ENCODE measurements at regions not wholly inside any gene's neighbourhood (a gene's known extent, or its start where the extent isn't known, plus 50 kb on each side); places are given as distances from the start of the nearest gene placed in this dataset.
"Not testable (repeated sequence)": the region's sequence is repeated elsewhere in the genome, so short reads cannot be mapped to it uniquely, and the experiment has no call there.

DNA sequence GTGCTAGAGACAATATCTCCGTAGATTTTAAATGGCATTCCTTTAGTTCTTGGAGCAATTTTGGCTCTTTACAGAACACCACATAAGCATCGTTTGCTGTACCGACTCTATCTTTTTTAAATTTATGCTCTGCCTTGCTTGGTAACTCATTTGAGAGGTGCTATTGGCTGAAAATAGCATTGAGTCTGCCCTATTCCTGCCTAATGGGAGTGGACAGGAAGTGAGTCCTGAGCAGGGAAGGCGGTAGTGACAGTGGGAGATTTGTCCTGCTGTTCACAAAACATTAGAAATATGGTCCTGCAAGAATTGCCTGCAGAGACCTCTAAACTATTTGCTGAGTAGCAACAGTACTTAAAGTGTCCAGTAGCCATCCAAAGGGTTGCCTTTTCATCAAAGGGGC lies 115.2 kb upstream of the IFNE start:
- DNase-seq (ENCODE audit: low read depth), result no peak

DNA sequence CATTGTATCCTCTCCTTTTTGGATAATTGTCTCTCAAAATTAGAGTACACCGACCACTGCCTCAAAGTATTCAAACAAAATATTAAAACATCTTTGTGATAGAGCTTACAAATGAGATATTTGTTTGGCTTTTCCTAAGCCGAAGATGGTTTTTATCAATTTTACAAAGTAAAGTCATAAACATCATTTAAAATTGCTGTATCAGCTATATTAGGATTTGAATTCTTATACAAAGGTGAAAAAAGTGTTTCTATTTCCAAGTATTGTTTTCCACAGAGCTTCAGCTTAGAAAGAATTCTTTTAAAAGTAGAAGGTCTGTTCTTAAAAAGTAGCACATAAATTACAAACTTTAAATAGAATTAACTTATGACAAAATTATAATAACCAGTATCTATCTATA lies 116.6 kb upstream of the IFNE start:
- no peak for DNase-seq (ENCODE audit: low read depth)

DNA sequence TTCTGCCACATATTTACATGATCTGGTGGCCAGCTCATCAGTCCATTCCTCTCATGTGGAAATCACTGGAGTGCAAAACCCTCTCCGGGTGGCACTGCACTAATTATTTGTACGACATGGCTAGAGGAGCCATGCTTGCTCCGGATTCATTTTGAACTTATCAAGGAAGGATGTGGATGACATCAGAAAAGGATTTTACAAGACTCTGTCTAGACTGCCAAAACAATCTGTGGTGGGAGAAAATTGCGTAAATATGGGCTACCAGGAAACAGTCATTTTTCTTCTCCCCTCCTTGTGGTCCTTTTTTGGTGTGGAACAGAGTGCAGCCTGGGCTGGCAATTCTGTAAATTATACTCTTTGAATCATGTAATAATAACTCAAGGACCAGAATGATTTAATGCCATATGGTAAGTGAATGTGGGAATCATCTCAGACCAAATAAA lies 123.4 kb upstream of the IFNE start:
- peak; percentile 52 for DNase-seq (ENCODE audit: low read depth)

DNA sequence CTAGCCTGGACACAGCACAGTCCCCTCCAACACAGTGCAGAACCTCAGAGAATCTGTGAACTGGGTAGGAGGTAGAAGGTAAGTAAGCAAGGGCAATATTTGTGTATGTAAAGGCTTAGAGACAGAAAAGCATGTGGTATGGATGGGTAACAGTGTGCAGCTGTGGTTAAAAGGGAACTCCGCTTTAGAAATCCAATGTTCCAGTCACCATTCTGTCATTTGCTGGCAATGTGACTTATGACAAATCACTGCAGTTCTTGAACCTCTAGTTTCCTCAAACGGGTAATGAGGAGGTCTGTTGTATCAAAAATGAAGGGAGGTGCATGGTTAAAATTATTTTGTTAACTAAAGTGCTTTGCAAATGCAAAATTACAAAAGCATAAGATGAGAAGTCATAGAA lies 125.5 kb upstream of the IFNE start:
- DNase-seq (ENCODE audit: low read depth), result no peak

DNA sequence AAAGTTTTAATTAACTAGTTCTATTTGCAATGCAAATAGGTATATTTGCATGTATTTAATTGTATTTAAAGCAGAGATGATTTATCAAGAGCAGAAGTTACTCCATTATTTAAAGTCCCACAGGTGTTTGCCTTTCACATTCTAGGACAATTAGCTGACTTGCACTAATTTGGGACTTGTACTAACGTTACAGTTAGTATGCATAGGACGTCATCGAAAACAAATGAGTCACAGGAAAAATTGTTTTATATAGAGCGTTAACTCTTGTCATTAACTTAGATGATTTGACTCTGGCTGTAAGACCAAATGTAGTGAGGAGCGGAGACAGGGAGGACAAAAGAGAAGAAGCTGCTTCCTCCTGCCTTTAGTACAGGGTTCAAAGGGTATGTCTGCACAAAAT lies 126.1 kb upstream of the IFNE start:
- no peak for DNase-seq (ENCODE audit: low read depth)

DNA sequence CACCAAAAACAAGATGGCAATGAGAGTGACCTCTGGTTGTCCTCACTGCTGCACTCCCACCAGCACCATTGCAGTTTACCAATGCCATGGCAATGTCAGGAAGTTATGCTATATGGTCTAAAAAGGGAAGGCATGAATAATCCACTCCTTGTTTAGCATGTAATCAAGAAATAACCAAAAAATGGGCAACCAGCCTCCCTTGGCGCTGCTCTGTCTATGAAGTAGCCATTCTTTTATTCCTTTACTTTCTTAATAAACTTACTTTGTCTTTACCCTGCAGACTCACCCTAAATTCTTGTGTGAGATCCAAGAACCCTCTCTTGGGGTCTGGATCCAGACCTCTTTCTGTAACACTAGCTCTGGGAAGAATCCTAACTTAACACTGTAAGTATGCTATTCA lies 127.4 kb upstream of the IFNE start:
- no peak for DNase-seq (ENCODE audit: low read depth)

DNA sequence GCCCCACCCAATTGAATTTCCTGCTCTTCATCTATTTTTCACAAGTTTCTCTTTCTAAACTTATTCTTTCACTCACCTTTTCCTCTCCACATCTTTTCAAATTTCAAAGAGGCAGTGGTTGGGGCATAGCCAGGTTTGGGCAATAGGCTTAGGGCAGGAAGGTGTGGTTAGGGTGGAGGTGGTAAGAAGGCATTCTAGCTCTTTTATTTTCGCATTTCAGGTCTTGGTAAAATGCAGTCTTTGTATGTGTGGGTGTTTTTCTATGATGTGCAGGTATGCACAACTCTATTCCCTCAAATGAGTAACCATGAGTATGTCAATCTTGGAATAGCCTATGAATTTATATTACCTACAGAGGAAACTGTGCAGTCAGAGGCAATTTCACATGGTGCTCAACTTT lies 129.8 kb upstream of the IFNE start:
- no peak for DNase-seq (ENCODE audit: low read depth)

DNA sequence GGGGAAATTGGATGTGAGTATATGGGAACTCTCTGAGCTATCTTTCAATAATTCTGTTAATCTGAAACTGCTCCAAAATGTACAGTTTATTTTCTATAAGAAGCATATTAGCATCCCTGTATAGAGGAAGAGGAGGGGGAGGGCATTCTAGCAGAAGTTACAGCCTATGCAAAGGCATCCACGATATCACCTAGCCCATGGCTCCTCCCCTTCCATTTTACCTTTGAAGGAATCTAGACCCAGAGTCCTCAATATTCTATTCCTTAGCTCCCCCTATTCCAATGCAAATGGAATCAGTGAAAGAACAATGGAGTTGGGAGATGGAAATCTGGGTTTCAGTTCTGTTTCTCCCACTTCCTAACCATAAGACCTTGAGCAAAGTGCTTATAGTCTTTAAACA lies 132.9 kb upstream of the IFNE start:
- DNase-seq (ENCODE audit: low read depth), result no peak

DNA sequence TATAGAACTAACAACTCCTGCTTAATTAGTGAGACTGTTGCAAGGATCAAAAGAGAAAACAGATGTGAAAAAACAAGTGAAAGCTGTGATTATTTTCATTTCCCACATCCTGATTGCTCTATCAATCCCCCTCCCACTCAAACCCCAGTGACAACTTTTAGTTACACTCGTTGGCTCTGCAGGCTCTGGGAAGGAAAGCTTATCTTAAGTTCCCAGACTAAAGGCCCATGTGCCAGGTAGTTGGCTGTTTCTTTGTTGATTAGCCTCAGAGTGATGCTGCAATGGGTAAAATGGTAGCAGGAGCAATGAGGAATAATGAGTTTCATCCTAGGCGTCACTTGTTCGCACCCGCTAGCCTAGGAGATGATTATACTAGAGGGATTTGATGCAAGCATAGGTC lies 133.3 kb upstream of the IFNE start:
- DNase-seq (ENCODE audit: low read depth), result no peak

DNA sequence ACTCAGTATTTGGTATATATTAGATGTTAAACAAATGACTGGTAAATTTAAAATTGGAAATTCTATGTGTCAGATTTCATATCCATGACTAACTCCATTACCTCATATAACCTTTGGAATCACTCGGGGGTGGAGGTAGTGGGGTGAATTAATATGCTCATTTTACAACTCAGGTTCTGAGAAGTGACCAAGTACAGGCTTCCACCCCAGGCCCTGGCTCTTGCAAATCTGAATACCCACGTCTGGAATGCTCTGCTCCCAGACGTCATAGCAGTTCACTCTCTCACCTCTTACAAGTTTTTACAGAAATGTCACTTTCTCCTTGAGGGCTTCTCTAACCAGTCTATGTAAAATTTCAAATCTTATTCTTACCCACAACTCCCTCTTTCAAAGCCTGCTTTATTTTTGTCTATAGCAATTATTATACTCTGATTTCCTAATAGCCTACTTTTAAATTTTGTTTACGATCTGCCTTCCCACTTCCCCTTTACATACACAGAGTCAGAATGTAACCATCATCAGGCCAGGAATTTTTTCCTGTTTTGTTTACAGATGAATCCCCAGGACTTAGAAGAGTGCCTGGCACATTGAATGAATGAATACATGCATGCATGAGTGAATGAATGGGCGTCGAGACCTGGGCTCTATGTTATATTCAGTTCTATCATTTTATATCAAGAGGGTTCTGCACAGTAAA lies 134.1 kb upstream of the IFNE start:
- DNase-seq (ENCODE audit: low read depth), result peak; percentile 47

DNA sequence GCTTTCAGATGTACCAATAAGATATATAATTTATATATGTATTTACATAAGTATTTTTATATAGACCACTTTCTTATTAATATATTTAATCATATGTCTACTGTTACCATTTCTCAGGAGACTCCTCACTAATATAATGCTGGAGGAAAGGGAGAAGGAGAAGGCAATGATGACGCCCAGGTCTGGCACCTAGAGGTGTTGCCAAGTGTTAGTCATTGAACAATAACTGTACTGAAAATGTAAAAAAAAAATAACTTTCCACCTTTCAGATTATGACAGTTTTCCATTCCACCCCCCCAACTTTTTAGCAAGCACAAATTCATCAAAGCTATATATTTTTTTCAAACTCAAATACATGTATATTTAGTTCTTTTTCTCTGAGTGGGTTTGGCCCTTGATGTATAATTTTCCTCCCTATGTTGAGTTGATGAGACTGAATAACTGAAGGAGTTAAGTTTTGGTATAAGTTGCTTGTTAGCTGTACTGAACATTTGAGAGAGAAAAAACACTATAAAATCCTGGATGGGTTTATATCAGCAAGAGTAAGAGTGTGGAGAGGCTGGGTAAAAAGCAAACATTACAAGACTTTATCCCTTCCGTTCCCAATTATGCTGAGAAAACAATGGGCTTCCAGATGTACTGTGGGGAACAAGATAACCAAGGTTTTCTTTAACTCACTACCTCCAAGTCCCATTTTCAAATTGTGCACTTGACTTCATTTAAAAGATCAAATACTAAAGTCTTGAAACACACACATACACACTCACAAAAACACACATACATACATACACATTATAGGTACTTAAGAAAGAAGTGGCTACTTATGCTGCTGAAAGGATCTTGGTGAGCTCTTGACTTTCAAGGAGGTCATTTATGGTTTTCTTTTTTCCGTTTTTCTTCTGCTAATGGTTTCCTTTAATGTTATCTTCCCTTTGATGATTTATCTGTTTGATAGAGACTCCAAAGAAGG lies 142.8 kb upstream of the IFNE start:
- DNase-seq (ENCODE audit: low read depth), result no peak

DNA sequence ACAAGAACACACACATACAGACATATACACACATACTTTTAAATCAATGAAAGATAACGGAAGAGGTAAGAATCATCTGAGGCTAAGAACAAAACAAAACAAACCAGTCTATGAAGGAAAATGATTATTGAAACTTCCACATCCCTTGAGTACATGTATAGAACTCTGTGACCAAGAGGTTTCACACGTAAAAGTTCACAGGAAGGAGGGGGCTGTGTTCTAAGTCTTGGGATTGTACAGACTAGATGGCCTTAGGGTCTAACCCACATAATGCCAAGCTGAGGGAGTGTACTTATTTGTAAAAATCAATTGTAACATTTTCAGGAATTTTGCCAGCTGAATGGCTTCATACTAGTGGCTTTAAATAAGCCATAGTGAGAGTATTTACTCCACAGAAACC lies 144.4 kb upstream of the IFNE start:
- DNase-seq (ENCODE audit: low read depth), result no peak

DNA sequence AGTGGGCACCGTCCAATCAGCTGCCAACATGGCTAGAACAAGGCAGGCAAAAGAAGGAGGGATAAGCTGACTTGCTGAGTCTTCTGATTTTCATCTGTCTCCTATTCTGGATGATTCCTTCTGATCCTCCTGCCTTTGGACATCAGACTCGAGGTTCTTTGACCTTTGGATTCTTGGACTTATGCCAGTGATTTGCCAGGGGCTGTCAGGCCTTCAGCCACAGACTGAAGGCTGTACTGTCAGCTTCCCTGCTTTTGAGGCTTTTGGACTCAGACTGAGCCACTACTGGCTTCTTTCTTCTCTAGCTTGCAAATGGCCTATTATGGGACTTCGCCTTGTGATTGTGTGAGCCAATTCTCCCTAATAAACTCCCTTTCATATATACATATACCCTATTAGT lies 146.8 kb upstream of the IFNE start:
- not testable (repeated sequence) for DNase-seq (ENCODE audit: low read depth)

DNA sequence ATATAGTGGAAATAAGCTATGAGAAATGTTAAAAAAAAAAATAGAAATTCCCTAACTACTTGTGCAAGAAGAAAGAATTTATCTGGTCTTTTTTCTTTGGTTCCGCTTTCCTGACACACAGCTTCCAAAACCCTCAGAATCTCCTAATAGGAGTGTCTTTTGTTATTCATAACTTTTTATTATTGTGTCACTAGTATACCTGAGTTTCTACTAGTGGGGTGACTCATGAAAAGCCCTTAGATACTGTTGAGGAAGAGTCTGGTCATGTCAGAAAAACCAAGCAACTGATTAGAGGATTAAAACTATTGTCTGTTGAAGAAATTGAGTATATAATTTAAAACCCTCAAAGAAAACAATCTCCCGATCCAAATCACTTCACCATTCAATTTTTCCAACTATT lies 152.8 kb upstream of the IFNE start:
- DNase-seq (ENCODE audit: low read depth), result no peak

DNA sequence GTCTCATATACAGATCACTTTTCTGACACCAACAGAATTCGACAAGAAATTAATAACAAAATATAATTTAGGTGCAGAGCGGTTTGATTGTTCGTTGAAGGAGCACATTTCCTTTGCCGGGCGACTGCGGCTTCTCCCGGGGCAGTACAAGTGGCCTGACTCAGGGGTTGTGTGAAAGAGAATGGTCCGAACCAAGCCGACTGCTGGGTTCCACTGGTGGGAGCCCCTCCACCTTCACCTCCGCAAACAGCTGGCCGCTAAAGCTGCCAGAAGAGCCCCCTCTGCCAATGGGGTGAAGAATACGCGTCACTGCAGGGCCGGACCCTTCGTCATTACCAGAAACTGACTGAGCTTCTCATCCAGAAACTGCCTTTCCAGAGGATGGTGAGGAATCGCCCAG lies 156.0 kb upstream of the IFNE start:
- DNase-seq (ENCODE audit: low read depth), result no peak

DNA sequence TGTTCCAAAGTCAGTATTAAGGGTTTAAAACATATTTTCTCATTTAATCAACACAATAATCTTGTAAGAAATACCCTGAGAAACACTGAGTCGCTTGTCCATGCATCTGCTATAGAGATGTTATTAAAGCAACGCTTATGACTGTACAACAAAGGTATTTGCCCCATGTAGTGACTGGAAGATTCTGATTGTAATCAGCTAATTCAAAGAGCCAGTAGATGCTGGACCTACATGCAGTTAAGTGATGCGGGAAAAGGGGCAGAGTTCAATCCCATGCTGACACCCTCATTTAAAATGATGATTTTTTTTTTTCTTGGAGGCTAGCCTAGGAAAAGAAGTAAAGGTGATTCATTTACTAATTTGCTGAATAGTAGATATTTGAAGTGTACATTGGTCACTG lies 149.3 kb upstream of the MTAP start:
- no peak for DNase-seq (ENCODE audit: low read depth)

DNA sequence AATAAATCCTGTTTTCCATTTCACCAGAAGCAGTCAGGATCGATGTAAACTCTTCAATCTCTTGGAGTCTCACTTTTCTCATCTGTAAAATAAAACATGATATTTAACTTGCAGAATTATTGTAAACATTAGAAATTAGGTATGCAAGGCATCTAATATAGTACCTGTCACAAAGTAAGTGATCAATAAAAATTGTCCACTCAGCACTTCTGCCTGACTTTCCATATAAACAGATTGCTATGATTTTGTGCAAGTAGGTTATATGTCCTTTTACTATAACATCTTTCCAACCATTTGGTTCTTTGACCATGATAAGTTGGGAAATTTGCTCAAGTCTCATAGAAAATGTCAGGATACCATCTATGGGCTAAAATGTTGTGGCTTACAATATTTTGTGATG lies 148.8 kb upstream of the MTAP start:
- no peak for DNase-seq (ENCODE audit: low read depth)

DNA sequence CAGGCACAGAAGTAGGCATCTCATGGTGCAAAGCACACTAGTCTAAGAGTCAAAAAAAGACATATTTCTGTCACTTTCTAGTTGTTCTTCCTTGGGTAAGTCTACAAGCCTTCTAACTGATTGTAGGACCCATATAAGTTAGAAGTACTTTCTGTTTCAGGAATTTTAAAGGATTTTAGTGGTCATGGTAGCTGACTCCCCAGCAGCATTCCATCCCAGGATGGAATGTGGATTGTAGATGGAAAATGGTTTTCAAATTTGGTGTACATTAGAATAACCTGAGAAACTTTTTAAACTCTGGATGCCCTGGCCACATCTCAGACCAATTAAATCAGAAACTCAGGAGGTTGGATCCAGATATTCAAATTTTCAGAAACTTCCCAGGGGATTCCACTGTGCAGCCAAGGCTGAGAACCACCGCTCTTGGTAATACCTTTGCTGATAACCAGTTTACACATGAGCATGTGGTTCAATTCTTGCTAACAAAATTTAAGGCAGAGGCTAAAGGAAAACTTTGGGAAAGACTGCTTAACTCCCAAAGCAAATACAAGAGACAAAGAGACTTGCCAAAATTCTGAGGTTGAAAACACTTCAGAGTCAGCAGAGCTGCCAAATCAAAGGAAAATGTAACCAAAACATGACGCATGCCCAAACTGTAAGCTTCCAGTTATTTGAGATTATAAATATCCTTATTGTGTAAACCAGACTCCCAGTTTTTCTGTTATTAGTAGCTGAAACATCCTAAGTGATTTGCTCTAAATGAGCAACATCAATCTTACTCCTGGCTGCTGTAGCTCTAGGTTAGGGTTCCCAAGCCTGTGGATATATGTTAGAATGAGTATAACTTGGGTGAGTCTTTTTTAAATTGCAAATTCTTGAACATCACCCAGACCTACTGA lies 145.4 kb upstream of the MTAP start:
- peak; percentile 24 for DNase-seq (ENCODE audit: low read depth)

DNA sequence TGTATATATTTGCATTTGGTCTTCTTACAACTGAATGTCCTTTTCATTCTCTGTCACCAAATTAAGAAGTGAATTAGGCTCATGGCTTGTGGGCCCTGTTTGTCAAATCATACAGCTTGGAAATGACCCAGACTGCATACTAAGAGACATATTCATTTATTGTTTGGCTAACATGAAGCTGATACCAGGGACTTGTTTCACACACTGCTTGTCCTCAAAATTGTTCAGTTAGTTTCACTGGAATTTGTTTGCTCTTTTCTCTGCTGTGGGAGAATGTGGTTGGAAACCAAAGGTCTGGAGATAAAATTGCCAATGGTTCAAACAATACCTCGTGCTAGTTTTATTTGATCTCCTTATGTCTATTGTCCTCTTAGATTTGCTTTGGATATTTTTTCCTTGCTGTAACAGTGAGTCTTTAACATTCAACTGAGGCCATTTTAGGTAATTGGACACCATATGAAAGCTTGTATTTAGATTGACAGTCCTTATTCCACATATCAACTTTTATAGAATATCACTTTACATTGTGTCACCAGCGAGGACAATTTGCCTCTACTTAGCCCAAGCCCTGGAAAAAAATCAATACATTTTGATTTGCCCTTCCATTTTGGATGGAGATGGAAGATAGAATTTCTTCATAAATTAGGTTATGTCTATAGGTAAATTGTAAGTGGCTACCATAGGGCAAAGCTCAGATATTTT lies 144.3 kb upstream of the MTAP start:
- no peak for DNase-seq (ENCODE audit: low read depth)

DNA sequence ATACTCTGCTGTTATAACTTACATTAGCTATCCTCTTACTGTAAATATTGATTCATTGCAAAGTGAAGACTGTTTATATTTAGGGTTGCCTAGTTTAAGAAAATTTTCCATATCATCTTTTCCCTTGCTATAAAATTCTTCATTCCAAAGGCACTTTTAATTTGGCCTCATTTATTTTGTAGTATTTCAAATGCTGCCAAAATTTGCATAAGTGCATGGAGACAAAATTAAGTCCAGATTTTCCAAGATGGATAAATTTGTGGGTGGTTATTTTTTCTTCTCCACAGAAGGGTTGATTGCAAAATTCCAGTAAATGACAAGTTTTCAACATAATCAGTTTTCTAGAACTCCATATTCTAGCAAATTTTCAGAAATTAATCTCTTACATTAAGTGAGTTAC lies 141.5 kb upstream of the MTAP start:
- DNase-seq (ENCODE audit: low read depth), result no peak

DNA sequence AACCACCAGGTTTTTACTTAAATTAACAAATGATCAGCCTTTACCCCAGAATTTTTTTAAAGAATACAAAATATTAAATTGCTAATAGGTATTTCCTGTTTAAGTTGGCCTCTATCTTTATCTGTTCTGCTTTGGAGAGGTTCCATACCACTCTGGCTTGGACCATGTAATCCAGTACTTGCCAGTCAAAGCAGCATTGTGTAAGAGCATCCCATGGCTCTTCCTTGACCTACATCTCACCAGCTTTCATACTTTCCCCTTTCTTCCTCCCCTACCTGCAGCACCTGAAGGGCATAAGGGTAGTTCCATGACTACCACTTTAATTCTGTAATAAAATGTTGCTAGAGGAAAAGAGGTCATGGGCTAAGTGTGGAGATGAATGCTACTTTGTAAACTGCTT lies 140.8 kb upstream of the MTAP start:
- no peak for DNase-seq (ENCODE audit: low read depth)

DNA sequence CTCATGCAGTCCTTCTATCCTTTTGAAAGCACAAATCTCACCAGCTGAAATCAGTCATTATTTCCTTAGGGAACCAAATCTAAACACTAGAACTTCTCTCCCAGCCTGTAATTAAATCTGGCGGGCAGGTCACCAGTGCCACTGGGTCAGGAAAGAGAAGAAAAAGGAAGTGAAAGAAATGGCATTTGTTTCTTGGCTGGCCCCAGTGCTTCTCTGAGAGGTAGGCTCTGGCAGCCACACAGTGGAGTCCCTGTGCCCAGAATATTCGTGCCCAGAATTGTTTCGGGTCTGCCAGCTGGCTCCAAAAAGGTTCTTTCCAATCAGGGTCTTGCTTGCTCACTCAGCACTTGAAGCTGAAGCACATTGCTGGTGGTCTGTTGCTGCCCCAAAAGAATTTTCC lies 133.9 kb upstream of the MTAP start:
- DNase-seq (ENCODE audit: low read depth), result no peak

Measured in RPMI7951 (cell line).